ENCODE measurements at regions not wholly inside any gene's neighbourhood (a gene's known extent, or its start where the extent isn't known, plus 50 kb on each side); places are given as distances from the start of the nearest gene placed in this dataset.
"Not testable (repeated sequence)": the region's sequence is repeated elsewhere in the genome, so short reads cannot be mapped to it uniquely, and the experiment has no call there.

DNA sequence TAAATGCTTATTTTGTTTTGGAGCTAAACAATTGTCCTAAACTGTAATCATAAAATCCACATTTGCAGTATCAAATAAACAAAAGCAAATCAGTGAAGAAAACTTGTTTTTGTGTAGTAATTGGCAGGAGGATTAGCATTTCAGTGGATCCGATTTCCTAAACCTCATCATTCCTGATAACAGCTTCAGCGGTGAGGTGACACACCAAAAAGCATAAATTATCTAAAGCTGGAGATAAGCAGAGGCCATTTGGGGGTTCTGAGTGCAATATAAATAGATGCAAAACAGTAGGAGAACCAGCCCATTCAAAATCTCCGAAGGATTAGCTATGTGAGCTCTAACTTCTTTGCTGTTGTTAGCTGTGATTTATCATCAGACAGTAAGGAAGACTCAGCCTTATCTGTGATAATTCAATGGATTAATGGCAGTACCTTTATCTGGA, 235.8 kb downstream of the EPHA7 start:
- no peak for DNase-seq (ENCODE audit: low read depth in 2 of 3, low spot score in 1 of 3)

DNA sequence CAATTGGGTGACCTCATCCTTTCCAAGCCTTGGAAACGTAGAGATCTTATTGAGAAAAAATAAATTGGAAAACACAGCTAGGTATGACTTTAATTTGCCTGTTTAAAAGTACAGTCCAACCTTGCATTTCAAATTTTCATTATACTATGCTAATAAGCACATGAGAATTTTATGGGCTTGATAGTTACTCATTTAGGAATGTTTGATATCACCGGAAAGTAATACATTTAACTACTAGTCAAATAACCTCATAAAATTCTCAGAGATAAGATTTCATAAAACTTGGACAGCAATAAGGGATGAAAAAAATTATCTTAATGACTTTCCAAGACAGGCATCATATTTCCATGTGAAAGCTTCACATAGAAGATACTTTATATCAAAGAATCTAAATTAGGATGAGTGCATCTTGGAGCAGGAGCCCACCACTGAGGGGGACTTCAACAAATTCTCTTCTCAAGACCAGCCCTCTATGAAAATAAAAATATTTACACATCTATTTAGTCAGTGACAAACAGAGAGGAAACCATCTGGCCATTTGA, 236.3 kb downstream of the EPHA7 start:
- DNase-seq (ENCODE audit: low read depth in 2 of 3, low spot score in 1 of 3): no peak

DNA sequence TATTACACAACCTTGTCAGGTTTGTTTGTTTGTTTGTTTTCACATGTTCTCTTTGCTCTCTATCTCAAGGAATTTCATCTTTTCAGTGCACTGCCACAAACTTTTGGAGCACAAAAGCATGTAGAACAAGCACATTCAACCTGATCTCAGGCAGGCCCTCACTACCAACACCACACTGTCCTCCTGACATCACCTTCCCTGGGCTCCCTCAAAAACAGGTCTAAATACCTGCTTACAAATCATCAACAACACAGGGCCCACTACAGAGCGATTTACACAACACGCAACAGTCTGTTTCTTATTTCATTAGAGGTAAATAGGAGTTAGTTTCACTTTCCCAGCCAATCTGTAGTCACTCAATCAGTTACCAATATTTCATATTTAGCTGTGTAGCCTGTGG, 241.4 kb downstream of the EPHA7 start:
- no peak for DNase-seq (ENCODE audit: low read depth in 2 of 3, low spot score in 1 of 3)

DNA sequence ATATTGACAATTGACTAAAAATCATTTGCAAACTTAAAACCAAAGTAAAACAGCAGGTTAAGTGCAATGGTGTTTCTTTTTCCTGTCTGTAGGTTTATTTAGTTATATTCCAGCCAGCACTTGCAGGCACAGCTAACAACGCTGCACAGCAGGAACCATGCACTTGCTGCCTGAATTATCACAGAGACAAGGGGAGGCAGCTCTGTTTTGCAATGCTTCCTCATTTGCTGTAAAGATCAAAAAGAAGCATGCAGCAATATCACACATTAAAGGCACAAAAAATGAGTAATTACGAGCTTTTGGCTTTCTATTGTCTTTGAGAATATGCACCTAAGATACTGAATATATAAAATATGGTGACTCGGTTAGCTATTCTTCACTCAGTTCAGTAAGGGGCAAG, 241.9 kb downstream of the EPHA7 start:
- no peak for DNase-seq (ENCODE audit: low read depth in 2 of 3, low spot score in 1 of 3)

DNA sequence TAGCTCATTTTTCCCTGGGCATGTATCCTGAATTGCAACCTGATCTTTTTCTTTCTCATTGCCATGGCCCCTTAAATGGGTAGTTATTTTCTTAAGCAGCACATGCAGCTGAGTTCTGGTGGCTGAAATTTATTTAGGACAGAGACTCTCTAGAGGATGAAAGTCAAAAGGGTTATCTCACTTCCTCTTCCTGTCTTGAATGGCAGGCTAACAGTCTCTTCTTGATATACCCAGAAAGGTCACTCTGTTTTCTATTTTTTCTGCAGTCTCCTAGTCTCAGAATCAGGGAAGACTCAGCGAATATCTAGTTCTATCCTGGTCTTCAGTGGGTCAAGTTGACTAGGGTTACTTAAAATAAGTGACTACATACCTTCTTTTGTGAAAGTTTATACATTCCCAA, 243.3 kb downstream of the EPHA7 start:
- DNase-seq (ENCODE audit: low read depth in 2 of 3, low spot score in 1 of 3): no peak

DNA sequence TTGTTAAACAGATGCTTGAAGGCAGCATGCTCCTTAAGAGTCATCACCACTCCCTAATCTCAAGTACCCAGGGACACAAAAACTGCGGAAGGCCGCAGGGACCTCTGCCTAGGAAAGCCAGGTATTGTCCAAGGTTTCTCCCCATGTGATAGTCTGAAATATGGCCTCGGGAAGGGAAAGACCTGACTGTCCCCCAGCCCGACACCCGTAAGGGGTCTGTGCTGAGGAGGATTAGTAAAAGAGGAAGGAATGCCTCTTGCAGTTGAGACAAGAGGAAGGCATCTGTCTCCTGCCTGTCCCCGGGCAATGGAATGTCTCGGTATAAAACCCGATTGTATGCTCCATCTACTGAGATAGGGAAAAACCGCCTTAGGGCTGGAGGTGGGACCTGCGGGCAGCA, 245.8 kb downstream of the EPHA7 start:
- DNase-seq (ENCODE audit: low read depth in 2 of 3, low spot score in 1 of 3): not testable (repeated sequence)

DNA sequence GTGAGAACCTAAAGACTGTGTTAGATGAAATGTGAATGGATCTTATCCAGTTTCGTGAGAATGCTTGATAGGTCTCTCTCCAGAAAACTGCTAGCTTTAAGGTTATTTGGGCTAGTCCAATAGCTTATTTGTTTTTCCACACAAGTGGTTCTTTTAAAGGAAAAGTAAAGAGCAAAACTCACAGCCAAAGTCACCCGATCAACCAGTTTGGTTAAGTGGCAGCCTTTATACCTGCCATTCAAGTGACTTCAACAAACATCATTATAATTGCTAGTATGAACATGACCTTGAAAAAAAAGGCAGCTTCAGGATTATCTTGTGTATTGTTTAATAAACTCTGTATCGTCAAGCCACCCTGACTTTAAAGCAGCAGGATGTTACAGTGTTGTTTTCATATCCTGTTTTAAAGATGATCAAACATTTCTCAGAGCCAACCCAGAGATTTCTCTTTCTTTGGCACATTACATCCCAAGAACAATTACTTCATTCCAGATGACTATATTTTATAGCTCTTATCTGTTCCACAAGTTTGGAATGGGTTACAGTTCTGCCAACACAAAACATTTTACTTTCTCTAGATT, 253.4 kb downstream of the EPHA7 start:
- DNase-seq (ENCODE audit: low read depth in 2 of 3, low spot score in 1 of 3): no peak

DNA sequence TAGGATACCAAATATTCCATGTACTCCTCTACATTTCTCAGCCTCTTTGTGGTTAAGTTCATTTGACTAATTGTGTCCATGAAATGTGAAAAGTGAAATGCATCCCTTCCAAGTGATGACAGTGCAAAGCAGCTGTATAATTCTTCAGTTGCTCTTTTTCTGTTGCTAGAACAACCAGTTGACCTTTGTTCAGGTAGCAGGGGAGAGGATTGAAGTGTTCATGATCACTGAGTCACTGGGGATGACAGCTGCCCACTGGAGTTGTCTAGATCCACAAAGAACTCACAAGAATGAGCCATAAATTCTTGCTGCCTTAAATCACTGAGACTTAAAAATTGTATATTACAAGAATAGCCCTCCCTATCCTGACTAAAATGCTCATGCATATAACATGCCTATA, 254.6 kb downstream of the EPHA7 start:
- DNase-seq (ENCODE audit: low read depth in 2 of 3, low spot score in 1 of 3): no peak

DNA sequence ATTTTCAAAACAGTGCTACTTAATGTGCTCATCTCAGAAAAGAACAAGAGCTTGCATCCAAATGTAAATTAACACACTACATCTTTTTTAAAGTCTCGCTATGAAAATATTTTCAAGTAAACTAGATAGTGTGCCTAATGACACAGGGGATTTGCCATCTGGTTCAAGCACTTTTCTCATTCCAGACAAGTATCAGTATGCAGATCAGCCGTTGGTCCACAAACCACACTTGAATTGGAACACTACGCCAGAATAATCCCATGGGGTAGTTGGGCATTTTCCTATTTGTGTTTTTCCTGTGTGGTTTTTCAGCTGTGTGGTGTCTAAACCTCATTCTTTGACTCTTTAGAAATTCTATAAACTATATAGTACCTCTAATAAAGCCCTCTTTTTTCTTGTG, 256.2 kb downstream of the EPHA7 start:
- DNase-seq (ENCODE audit: low read depth in 2 of 3, low spot score in 1 of 3): no peak

DNA sequence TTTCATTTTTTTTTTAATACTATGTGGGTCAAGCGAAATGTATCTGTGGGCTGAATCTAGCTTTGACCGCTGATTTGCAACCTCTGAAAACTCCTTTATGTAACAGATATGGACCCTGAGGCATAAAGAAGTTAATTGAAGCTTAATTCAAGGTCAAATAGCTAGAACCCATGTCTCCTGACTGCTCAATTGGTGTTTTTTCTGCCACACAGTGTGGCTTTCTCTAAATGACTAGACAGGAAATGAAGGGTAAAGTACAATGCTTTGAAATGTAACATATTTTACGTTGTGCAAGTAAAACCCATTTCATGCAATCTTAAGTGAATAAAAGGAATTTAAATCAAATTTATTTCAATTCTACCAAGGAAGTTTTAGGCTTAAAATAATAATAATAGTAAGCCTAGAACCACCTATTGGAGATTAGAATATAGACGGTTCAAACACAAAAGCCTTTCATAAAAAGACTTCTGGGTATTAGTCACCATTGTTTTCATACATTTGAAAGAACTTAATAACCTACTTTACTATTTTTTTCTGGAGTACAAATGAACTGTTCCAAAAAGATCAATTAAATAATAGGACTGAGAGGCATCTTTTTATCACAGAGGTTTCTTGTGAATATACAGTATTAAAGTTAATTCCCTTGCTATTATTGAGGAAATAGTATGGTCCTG, 279.8 kb downstream of the EPHA7 start:
- no peak for DNase-seq (ENCODE audit: low read depth in 2 of 3, low spot score in 1 of 3)

DNA sequence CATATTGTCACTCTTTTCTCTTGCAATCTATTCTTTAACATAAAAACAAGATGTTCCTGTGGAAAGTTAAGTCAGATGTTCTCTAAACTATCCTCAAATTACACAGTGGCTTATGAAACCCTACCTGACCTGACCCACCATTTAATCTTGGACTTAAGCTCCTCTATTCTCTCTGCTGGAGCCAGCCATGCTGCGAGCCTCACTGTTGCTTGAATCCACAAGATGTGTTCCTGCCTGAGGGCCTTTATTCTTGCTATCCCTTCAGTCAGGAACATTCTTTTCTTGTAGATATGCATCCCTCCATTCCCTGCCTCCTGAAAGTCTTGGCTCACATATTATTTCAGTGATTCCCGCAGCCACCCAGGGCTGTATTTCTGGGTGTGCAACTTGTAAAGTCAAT, 283.2 kb downstream of the EPHA7 start:
- DNase-seq (ENCODE audit: low read depth in 2 of 3, low spot score in 1 of 3): no peak

DNA sequence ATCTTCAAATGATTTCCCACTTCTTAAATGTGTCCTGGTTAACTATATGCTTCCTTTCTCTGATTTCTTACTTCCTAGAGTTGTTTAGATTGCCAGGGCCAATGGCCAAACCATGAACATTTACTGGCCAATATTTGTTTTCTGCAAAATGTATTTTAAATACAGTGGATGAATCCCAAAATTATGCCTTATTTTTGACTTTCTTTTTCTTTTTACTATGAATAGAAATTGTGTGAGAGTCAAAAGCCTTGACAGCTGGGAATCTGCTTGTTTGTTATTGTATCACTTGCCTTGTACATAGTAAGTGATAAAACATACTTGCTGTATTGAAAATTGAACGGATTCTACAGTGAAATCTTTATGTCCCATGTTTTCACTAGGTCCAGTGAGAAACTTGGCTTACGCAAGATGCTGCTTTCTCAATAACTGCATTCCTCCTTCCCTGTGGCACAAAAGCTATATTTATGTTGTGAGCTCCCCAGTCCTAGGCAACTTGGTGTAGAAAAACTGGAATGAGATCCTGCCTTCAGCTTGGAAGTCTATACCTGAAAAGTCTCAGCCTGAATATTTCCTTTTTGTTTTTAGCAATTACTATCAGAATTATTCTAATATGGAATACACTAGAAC, 295.2 kb downstream of the EPHA7 start:
- DNase-seq (ENCODE audit: low read depth in 2 of 3, low spot score in 1 of 3): no peak

DNA sequence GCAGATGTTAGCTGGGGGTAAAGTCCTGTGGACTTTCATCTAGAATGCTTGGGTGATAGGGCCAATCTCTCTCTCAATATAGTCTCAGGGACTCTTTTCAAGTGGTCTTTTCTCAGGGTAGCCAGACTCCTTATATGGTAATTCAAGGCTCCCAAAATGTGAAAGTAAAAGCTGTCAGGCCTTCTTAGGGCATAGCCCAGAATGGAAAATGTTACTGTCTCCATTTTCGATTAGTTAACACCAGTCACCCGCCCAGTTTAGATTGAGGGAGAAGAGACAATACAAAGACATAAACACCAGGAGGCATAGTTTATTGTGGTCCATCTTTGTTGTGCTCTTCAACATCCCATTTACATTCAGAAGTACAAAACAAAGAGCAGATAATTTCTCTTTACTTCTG, 295.8 kb downstream of the EPHA7 start:
- no peak for DNase-seq (ENCODE audit: low read depth in 2 of 3, low spot score in 1 of 3)

DNA sequence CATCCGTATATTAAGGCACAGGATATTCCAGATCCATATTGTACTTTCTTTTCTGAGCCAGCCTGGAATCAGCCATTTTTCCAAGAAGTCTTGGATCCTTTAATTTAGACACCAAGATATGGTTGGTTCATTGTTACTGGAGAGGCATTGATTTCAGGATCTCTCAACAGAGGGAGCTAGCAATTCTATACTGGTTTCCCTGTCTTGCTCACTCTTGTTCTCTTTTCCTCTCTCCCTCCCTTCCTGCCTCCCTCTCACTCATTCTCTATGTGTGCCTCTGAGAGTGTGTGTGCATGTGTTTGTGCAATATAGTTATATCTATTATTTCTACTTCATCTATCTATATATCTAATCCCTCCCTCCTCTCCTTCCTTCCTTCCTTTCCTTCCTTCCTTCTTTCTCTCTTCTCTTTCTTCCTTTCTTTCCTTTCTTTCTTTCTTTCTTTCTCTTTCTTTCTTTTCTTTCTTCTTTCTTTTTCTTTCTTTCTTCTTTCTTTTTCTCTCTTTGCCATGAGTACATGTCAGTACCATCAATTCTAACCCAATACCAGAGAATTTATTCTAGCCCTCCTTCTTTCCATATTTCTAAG, 299.1 kb downstream of the EPHA7 start:
- DNase-seq (ENCODE audit: low read depth in 2 of 3, low spot score in 1 of 3): no peak

DNA sequence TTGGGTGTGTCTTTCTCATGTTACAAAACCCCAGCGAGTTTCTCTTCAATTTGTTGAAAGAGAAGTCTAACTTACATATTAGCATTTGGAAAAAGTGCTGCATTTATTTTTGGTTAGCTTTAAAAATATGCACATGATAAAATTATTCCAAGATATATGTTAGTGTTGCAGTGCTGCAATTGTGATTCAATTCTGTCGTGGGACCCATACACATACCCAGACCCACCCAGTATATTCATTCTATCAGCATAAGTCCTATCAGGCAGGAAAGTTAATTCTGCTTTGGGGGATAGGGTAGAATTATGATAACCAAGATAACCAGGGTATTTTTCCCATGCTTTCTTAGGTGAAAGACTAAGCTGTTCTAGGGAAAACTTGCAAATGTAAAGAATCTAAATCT, 313.5 kb downstream of the EPHA7 start:
- no peak for DNase-seq (ENCODE audit: low read depth in 2 of 3, low spot score in 1 of 3)

DNA sequence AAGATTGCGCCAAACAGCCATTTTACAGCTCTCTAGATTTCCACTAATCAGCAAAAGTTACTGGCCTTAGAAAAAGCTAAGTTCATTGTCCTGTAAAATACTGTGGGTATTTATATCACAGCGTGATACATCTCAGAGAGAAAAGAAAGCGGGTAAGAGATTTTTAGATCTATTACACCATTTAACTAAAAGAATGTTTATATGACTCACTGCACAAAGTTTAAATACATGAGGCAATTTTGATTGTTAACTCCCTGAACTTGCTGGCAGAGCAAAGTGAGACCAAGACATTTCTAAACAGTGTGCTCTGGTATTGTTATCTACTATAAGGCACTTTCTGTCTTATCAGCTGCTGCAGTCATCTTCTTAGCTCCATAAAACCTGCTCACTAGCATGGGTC, 314.3 kb downstream of the EPHA7 start:
- DNase-seq (ENCODE audit: low read depth in 2 of 3, low spot score in 1 of 3): no peak

DNA sequence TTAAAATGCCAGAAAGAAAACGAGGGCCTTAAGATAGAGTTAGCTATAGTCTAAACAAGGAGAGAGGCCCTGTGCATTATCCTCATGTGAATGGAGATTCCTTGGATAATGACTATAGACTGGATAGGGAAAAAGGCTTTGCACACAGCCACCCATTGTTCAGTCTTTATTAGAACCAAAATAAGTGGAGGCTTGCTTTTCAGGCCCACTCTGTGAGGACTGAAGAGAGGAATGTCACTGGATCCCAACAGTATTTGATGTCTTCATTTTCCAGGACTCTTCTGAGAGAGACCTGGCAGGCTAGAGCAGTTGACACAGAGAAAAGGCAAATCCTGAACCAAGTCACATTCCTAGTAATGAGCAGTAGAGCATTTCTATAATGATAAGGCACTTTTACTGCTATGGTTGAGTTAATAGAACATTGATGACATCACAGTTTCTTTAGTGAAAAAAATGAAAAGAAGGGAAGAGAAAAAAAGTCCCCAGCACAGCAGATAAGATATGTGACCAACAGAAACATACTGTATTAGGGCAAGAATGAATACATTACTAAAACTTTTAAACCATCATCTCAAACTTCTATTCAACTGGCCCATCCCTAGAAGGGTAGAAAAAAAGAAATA, 315.1 kb downstream of the EPHA7 start:
- no peak for DNase-seq (ENCODE audit: low read depth in 2 of 3, low spot score in 1 of 3)

DNA sequence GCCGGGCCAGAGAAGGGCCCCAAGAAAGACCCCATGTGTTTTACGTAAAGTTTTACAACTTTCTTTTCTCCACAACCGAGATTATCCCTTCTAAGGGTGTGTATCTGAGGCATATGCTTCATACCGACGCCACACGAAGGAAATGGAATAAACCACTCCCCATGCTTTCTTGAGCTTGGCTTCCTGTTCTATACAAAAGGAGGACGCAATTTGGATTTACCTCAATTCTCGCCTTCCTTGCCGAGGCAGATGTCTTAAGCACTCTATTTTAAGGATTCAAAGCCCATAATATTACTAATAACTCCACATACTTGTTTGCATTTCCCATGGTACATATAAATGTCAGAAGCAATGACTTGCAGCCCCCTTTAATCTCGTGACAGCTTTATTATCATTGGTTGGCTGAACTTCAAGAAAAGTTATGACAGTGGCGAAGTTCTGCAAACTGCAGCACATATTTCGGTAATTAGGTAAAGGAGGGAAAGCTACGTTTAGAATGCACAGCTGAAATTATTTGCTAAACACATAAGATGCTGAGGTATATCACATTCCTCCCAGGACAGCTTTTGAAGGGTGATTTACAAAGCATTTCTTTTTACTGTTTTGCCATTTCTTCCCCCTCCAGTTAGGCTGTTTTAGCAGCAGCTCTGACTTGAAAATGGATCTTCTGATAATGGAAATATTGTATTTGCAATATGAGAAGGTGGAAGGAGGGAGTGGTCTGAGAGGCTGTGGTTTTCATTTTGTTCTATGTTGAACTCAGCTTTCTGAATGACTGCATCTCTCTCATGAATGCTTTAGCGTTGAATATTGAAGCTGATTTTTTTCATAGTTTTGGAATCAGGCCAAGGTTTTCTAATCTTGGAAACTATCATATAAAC, 330.5 kb downstream of the EPHA7 start:
- DNase-seq (ENCODE audit: low read depth in 2 of 3, low spot score in 1 of 3): no peak

DNA sequence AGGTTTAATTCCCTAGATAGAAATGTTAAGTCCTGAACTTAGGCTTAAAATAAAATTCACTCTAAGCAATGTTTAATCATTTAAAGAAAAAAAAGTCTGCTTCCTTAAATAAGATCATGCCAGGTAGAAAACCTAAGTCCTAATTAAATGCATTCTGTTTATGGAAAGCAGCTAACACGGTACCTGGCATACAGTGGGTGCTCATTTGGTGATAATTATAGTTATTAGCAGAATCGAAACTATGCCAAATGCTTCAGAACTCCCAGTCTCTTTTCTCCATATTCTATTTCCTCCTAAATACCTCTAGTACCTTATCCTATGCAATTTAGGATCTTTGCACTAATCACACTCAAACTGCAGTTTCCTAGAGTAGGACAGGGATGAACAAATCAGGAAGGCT, 331.8 kb downstream of the EPHA7 start:
- no peak for DNase-seq (ENCODE audit: low read depth in 2 of 3, low spot score in 1 of 3)

DNA sequence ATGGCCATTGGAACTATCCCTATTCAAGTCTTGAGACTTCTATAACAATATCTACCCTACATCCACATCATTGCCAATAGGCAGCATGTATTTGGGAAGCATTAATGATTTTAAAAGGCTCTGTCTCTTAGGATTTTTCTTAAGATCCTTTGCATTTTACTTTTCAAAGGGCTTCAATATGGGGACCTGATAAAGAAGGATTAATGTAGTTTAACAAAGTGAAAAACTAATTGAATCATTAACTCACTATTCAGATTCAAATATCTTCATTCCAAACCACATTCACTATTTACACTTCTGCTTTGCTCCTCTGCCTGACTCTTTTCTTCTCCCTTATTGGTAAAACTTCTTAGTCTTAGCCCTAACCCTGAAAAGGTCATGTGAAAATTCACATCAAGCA, 333.0 kb downstream of the EPHA7 start:
- no peak for DNase-seq (ENCODE audit: low read depth in 2 of 3, low spot score in 1 of 3)

All from stimulated activated CD4-positive, alpha-beta T cell treated with anti-CD3 and anti-CD28 coated beads, Interleukin-12 subunit alpha, Interleukin-12 subunit beta, amount 100 ng/mL, for 48 hours (primary cell).